ENCODE measurements at regions not wholly inside any gene's neighbourhood (a gene's known extent, or its start where the extent isn't known, plus 50 kb on each side); places are given as distances from the start of the nearest gene placed in this dataset.
A peak's percentile ranks its signal among the peaks of the same experiment; 100 is the strongest.

DNA sequence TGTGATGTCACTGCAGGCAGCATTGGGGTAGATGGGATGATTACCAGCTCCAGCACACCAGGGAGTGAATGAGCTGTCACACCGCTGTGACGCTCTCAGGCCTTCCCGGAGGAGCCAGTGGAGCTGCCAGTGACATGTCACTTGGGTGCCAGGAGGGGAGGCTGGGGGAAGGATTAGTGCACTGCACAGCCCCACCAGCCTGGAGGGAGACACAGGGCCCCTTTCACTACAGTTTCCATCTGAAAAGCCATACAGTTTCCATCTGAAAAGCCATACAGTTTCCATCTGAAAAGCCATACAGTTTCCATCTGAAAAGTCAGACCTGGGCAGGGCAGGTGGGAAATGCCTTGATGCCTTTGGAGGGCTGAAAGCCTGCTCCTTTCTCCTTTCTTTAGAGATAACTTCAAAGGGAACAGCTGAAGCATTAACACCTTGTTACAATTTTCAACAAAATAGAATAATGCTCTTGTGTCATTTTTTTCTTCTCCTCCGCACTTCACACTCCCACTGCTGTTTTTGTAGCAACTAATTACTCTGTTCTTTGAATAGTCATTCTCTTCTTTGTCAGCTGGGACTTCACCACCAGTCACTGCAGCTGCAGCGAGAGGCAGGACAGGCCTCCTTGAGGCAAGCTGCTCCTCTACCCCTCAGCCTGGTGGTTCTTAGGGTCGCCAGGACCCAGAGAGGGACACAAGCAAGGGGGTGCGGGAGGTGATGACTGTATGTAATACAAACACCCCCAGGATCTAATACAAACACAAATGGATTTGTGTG lies 256.9 kb upstream of the RGS6 start:
- Histone ChIP-seq H3K4me3 (no peak overlapping the region), H3K27ac (no peak overlapping the region), H3K27me3 (no peaks in the 10 kb centered on the region), H3K4me1 (peaks cover 0 to 2% (median 0%) of the 10 kb centered on the region in 4 donors), H3K9me3 (no peaks in the 10 kb centered on the region), H3K36me3 (peaks cover 10 to 39% (median 30%) of the 10 kb centered on the region in 3 donors)
- TF ChIP-seq, protein P1, sequence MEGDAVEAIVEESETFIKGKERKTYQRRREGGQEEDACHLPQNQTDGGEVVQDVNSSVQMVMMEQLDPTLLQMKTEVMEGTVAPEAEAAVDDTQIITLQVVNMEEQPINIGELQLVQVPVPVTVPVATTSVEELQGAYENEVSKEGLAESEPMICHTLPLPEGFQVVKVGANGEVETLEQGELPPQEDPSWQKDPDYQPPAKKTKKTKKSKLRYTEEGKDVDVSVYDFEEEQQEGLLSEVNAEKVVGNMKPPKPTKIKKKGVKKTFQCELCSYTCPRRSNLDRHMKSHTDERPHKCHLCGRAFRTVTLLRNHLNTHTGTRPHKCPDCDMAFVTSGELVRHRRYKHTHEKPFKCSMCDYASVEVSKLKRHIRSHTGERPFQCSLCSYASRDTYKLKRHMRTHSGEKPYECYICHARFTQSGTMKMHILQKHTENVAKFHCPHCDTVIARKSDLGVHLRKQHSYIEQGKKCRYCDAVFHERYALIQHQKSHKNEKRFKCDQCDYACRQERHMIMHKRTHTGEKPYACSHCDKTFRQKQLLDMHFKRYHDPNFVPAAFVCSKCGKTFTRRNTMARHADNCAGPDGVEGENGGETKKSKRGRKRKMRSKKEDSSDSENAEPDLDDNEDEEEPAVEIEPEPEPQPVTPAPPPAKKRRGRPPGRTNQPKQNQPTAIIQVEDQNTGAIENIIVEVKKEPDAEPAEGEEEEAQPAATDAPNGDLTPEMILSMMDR (IDR thresholded peaks at IDR 0.05): no peak
- DNase-seq: no peak
- intact Hi-C loops (cut with DNase I; ENCODE audit: low total_unique reads): no loop called here

DNA sequence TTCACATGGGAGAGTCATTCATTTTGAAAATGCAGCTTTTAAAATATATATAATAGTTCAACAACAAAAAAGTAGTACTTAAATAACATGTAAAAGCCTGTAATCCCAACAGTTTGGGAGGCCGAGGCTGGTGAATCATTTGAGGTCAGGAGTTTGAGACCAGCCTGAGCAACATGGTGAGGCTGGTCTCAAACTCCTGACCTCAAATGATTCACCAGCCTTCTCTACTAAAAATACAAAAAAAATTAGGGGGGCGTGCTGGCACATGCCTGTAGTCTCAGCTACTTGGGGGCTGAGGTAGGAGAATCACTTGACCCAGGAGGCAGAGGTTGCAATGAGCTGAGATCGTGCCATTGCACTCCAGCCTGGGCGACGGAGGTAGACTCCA lies 256.3 kb upstream of the RGS6 start:
- H3K27ac ChIP-seq: no peak overlapping the region
- TF ChIP-seq, protein P1 (IDR thresholded peaks at IDR 0.05): no peak
- DNase-seq: no peak
- H3K4me3 ChIP-seq: no peak overlapping the region
- H3K9me3 ChIP-seq: no peaks in the 10 kb centered on the region
- H3K4me1 ChIP-seq: no peaks in the 10 kb centered on the region
- no peaks in the 10 kb centered on the region for H3K27me3 ChIP-seq
- peaks cover 10 to 39% (median 30%) of the 10 kb centered on the region in 3 donors for H3K36me3 ChIP-seq
- intact Hi-C loops (cut with DNase I; ENCODE audit: low total_unique reads): no loop called here

GRCh38 chr14:71680736-71681387 lies 251.4 kb upstream of the RGS6 start:
- DNase-seq: no peak
- Histone ChIP-seq H3K36me3 (peaks cover 0 to 20% (median 19%) of the 10 kb centered on the region in 3 donors), H3K9me3 (no peaks in the 10 kb centered on the region), H3K27ac (no peak overlapping the region), H3K4me3 (no peak overlapping the region), H3K27me3 (no peaks in the 10 kb centered on the region), H3K4me1 (peaks cover 0 to 11% (median 0%) of the 10 kb centered on the region in 4 donors)
- intact Hi-C loops (cut with DNase I; ENCODE audit: low total_unique reads): no loop called here
- TF ChIP-seq, protein P1 (IDR thresholded peaks at IDR 0.05): no peak

DNA sequence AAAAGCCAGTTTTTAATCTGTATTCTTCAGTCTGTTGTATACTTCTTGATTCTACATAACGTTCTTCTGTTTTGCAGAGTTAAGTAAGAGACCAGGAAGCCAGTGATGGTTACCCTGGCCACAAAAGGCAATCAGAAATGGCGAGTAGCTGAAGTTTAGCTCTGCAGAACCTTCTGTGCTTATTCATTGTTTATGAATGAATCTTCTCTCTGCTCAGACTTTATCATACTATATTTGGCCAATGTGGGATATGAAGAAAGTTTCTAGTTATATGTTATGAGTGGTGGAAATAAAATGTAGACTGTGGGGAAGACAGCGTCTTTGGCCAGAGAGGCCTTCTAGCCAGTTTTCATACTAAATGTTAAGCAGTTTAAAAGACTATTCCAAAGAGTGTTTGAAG lies 249.9 kb upstream of the RGS6 start:
- H3K27me3 ChIP-seq: no peaks in the 10 kb centered on the region
- H3K27ac ChIP-seq: peak overlapping the region; percentile 1 to 17
- TF ChIP-seq, protein P1 (IDR thresholded peaks at IDR 0.05): no peak
- H3K4me1 ChIP-seq: peaks cover 0 to 23% (median 5%) of the 10 kb centered on the region in 4 donors
- DNase-seq: no peak
- intact Hi-C loops (cut with DNase I; ENCODE audit: low total_unique reads): no loop called here
- no peak overlapping the region for H3K4me3 ChIP-seq
- no peaks in the 10 kb centered on the region for H3K9me3 ChIP-seq
- peaks cover 0 to 20% (median 14%) of the 10 kb centered on the region in 3 donors for H3K36me3 ChIP-seq

- no peak for DNase-seq
- H3K27ac ChIP-seq: no peak overlapping the region
- TF ChIP-seq, protein P1 (IDR thresholded peaks at IDR 0.05): no peak
- H3K36me3 ChIP-seq: peaks cover 0 to 20% (median 14%) of the 10 kb centered on the region in 3 donors
- no peaks in the 10 kb centered on the region for H3K9me3 ChIP-seq
- intact Hi-C loops (cut with DNase I; ENCODE audit: low total_unique reads): no loop called here
- peaks cover 0 to 40% (median 9%) of the 10 kb centered on the region in 4 donors for H3K4me1 ChIP-seq
- H3K4me3 ChIP-seq: no peak overlapping the region
- no peaks in the 10 kb centered on the region for H3K27me3 ChIP-seq
Observed at GRCh38 chr14:71684323-71684722, 247.9 kb upstream of the RGS6 start.

Data from tibial artery (tissue), 4 donors.